ENCODE measurements at regions not wholly inside any gene's neighbourhood (a gene's known extent, or its start where the extent isn't known, plus 50 kb on each side); places are given as distances from the start of the nearest gene placed in this dataset.

GRCh38 chr3:111284503-111285183 lies 213.0 kb downstream of the NECTIN3 start:
- Mint-ChIP-seq H3K4me3 (peak overlapping the region in 4 of 10 donors; percentile 9 to 45 (median 32)), H3K27ac (peak overlapping the region in 1 of 9 donors; percentile 54), H3K27me3 (no peaks in the 10 kb centered on the region), H3K4me1 (peaks cover 3 to 38% (median 26%) of the 10 kb centered on the region in 7 donors), H3K9me3 (peaks cover 0 to 18% (median 0%) of the 10 kb centered on the region in 11 donors), H3K36me3 (peaks cover 0 to 19% (median 0%) of the 10 kb centered on the region in 5 donors)
- Histone ChIP-seq H3K36me3 (ENCODE audit: control insufficient read depth in 2 of 3, insufficient read depth in 3 of 3, low read length in 3 of 3) (no peaks in the 10 kb centered on the region), H3K4me1 (ENCODE audit: control insufficient read depth in 2 of 2, insufficient read depth in 2 of 2, low read length in 2 of 2) (peaks cover 0 to 12% of the 10 kb centered on the region in 2 donors), H3K4me3 (ENCODE audit: low read length) (no peak overlapping the region), H3K9me3 (ENCODE audit: control insufficient read depth in 2 of 3, low read length in 3 of 3) (no peaks in the 10 kb centered on the region), H3K27me3 (ENCODE audit: control insufficient read depth in 2 of 2, insufficient read depth in 2 of 2, low read length in 2 of 2) (no peaks in the 10 kb centered on the region), H3K27ac (ENCODE audit: low read depth, low read length) (no peak overlapping the region)
- POLR2A ChIA-PET = no interaction called here
- DNase-seq (peak in 2 of 9 donors; percentile 6 to 8), ATAC-seq (no peak)
- intact Hi-C loops (cut with micrococcal nuclease) = no loop called here
- CTCF ChIA-PET = no interaction called here

GRCh38 chr3:111285184-111285538 lies 213.5 kb downstream of the NECTIN3 start:
- Mint-ChIP-seq H3K36me3 (peaks cover 0 to 17% (median 0%) of the 10 kb centered on the region in 5 donors), H3K27me3 (no peaks in the 10 kb centered on the region), H3K4me1 (peaks cover 3 to 38% (median 26%) of the 10 kb centered on the region in 7 donors), H3K9me3 (peaks cover 0 to 17% (median 0%) of the 10 kb centered on the region in 11 donors), H3K4me3 (no peak overlapping the region), H3K27ac (no peak overlapping the region)
- Histone ChIP-seq H3K9me3 (ENCODE audit: control insufficient read depth in 2 of 3, low read length in 3 of 3) (no peaks in the 10 kb centered on the region), H3K4me3 (ENCODE audit: low read length) (no peak overlapping the region), H3K4me1 (ENCODE audit: control insufficient read depth in 2 of 2, insufficient read depth in 2 of 2, low read length in 2 of 2) (peaks cover 0 to 12% of the 10 kb centered on the region in 2 donors), H3K27me3 (ENCODE audit: control insufficient read depth in 2 of 2, insufficient read depth in 2 of 2, low read length in 2 of 2) (no peaks in the 10 kb centered on the region), H3K27ac (ENCODE audit: low read depth, low read length) (no peak overlapping the region), H3K36me3 (ENCODE audit: control insufficient read depth in 2 of 3, insufficient read depth in 3 of 3, low read length in 3 of 3) (no peaks in the 10 kb centered on the region)
- no peak for DNase-seq
- POLR2A ChIA-PET = no interaction called here
- intact Hi-C loops (cut with micrococcal nuclease) = no loop called here
- CTCF ChIA-PET = no interaction called here
- no peak for ATAC-seq

GRCh38 chr3:111285694-111286093 lies 214.1 kb downstream of the NECTIN3 start:
- Histone ChIP-seq H3K4me3 (ENCODE audit: low read length) (no peak overlapping the region), H3K9me3 (ENCODE audit: control insufficient read depth in 2 of 3, low read length in 3 of 3) (no peaks in the 10 kb centered on the region), H3K4me1 (ENCODE audit: control insufficient read depth in 2 of 2, insufficient read depth in 2 of 2, low read length in 2 of 2) (peaks cover 0 to 12% of the 10 kb centered on the region in 2 donors), H3K27ac (ENCODE audit: low read depth, low read length) (no peak overlapping the region), H3K36me3 (ENCODE audit: control insufficient read depth in 2 of 3, insufficient read depth in 3 of 3, low read length in 3 of 3) (no peaks in the 10 kb centered on the region), H3K27me3 (ENCODE audit: control insufficient read depth in 2 of 2, insufficient read depth in 2 of 2, low read length in 2 of 2) (no peaks in the 10 kb centered on the region)
- Mint-ChIP-seq H3K36me3 (peaks cover 0 to 19% (median 0%) of the 10 kb centered on the region in 5 donors), H3K27me3 (peaks cover 0 to 1% (median 0%) of the 10 kb centered on the region in 5 donors), H3K9me3 (peaks cover 0 to 17% (median 0%) of the 10 kb centered on the region in 11 donors), H3K4me3 (no peak overlapping the region), H3K4me1 (peaks cover 3 to 38% (median 26%) of the 10 kb centered on the region in 7 donors), H3K27ac (no peak overlapping the region)
- intact Hi-C loops (cut with micrococcal nuclease) = loop anchor here in 1 of 2 donors (2.0 kb wide), 1 partner anchor 39 kb away; no protein-coding TSS in a partner anchor
- ATAC-seq = no peak
- no peak for DNase-seq
- CTCF ChIA-PET = no interaction called here
- POLR2A ChIA-PET = no interaction called here

- ChIA-PET CTCF (no interaction called here), POLR2A (no interaction called here)
- intact Hi-C loops (cut with micrococcal nuclease) = loop anchor here in 1 of 2 donors (2.0 kb wide), 1 partner anchor 38 kb away; no protein-coding TSS in a partner anchor
- H3K4me1 ChIP-seq (ENCODE audit: control insufficient read depth in 2 of 2, insufficient read depth in 2 of 2, low read length in 2 of 2) = peaks cover 0 to 12% of the 10 kb centered on the region in 2 donors
- no peaks in the 10 kb centered on the region for H3K9me3 ChIP-seq (ENCODE audit: control insufficient read depth in 2 of 3, low read length in 3 of 3)
- no peak overlapping the region for H3K4me3 Mint-ChIP-seq
- DNase-seq (no peak), ATAC-seq (no peak)
- peaks cover 0 to 15% (median 0%) of the 10 kb centered on the region in 5 donors for H3K36me3 Mint-ChIP-seq
- H3K9me3 Mint-ChIP-seq = peaks cover 0 to 19% (median 0%) of the 10 kb centered on the region in 11 donors
- peaks cover 0 to 1% (median 0%) of the 10 kb centered on the region in 5 donors for H3K27me3 Mint-ChIP-seq
- no peaks in the 10 kb centered on the region for H3K27me3 ChIP-seq (ENCODE audit: control insufficient read depth in 2 of 2, insufficient read depth in 2 of 2, low read length in 2 of 2)
- H3K27ac ChIP-seq (ENCODE audit: low read depth, low read length) = no peak overlapping the region
- H3K4me1 Mint-ChIP-seq = peaks cover 3 to 40% (median 23%) of the 10 kb centered on the region in 7 donors
- no peak overlapping the region for H3K27ac Mint-ChIP-seq
- H3K36me3 ChIP-seq (ENCODE audit: control insufficient read depth in 2 of 3, insufficient read depth in 3 of 3, low read length in 3 of 3) = no peaks in the 10 kb centered on the region
- H3K4me3 ChIP-seq (ENCODE audit: low read length) = no peak overlapping the region
Measured at GRCh38 chr3:111286746-111287145, 215.1 kb downstream of the NECTIN3 start.

- intact Hi-C loops (cut with micrococcal nuclease) = no loop called here
- no peak overlapping the region for H3K4me3 ChIP-seq (ENCODE audit: low read length)
- ChIA-PET POLR2A (no interaction called here), CTCF (no interaction called here)
- H3K9me3 ChIP-seq (ENCODE audit: control insufficient read depth in 2 of 3, low read length in 3 of 3) = no peaks in the 10 kb centered on the region
- no peak overlapping the region for H3K27ac ChIP-seq (ENCODE audit: low read depth, low read length)
- ATAC-seq (no peak), DNase-seq (no peak)
- H3K27me3 ChIP-seq (ENCODE audit: control insufficient read depth in 2 of 2, insufficient read depth in 2 of 2, low read length in 2 of 2) = no peaks in the 10 kb centered on the region
- peaks cover 0 to 21% (median 9%) of the 10 kb centered on the region in 7 donors for H3K4me1 Mint-ChIP-seq
- H3K4me3 Mint-ChIP-seq = no peak overlapping the region
- H3K36me3 ChIP-seq (ENCODE audit: control insufficient read depth in 2 of 3, insufficient read depth in 3 of 3, low read length in 3 of 3) = no peaks in the 10 kb centered on the region
- H3K9me3 Mint-ChIP-seq = peaks cover 0 to 23% (median 0%) of the 10 kb centered on the region in 11 donors
- H3K27me3 Mint-ChIP-seq = peaks cover 0 to 6% (median 0%) of the 10 kb centered on the region in 5 donors
- H3K36me3 Mint-ChIP-seq = peaks cover 0 to 19% (median 0%) of the 10 kb centered on the region in 5 donors
- H3K4me1 ChIP-seq (ENCODE audit: control insufficient read depth in 2 of 2, insufficient read depth in 2 of 2, low read length in 2 of 2) = no peaks in the 10 kb centered on the region
- no peak overlapping the region for H3K27ac Mint-ChIP-seq
Measured at GRCh38 chr3:111292117-111292516, 220.5 kb downstream of the NECTIN3 start.

GRCh38 chr3:111299192-111299615 lies 227.6 kb downstream of the NECTIN3 start:
- Histone ChIP-seq H3K36me3 (ENCODE audit: control insufficient read depth in 2 of 3, insufficient read depth in 3 of 3, low read length in 3 of 3) (no peaks in the 10 kb centered on the region), H3K27ac (ENCODE audit: low read depth, low read length) (no peak overlapping the region), H3K4me1 (ENCODE audit: control insufficient read depth in 2 of 2, insufficient read depth in 2 of 2, low read length in 2 of 2) (no peaks in the 10 kb centered on the region), H3K27me3 (ENCODE audit: control insufficient read depth in 2 of 2, insufficient read depth in 2 of 2, low read length in 2 of 2) (no peaks in the 10 kb centered on the region), H3K9me3 (ENCODE audit: control insufficient read depth in 2 of 3, low read length in 3 of 3) (no peaks in the 10 kb centered on the region), H3K4me3 (ENCODE audit: low read length) (no peak overlapping the region)
- Mint-ChIP-seq H3K27ac (no peak overlapping the region), H3K9me3 (peaks cover 0 to 8% (median 0%) of the 10 kb centered on the region in 11 donors), H3K27me3 (peaks cover 0 to 5% (median 3%) of the 10 kb centered on the region in 5 donors), H3K4me3 (no peak overlapping the region), H3K36me3 (peaks cover 0 to 15% (median 0%) of the 10 kb centered on the region in 5 donors), H3K4me1 (peaks cover 9 to 62% (median 16%) of the 10 kb centered on the region in 7 donors)
- intact Hi-C loops (cut with micrococcal nuclease) = loop anchor here (1.0 to 2.0 kb wide), 2 partner anchors 14 to 240 kb away; no protein-coding TSS in a partner anchor
- ATAC-seq (no peak), DNase-seq (no peak)
- ChIA-PET CTCF (no interaction called here), POLR2A (interaction anchor here (0.6 kb wide), 1 partner anchor 18 kb away, joined by 4 read pairs; no protein-coding TSS in a partner anchor)
